ENCODE measurements at regions not wholly inside any gene's neighbourhood (a gene's known extent, or its start where the extent isn't known, plus 50 kb on each side); places are given as distances from the start of the nearest gene placed in this dataset.

DNA sequence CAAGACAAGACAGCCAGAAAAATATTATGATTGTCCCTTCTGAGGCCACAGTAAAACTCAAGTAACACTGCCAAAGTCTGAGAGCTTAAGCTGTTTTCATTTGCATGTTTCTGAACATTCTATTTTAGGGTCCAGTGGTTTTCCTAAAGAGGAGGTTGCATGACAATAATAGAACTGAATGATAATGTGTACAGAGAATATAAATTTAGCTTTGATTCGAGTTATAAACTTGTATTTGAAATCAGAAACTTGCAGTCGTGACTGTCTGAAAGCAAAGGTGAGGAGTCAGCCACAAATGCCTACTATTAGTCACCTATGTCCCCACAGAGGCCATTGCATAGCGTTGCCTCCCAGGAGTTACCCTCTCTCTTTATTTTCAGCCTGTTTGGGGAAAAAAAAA, 363.1 kb upstream of the ADGRL2 start:
- H3K36me3 ChIP-seq (ENCODE audit: control insufficient read depth in 4 of 4, insufficient read depth in 3 of 4, low read depth in 1 of 4, low read length in 3 of 4), result no peaks in the 10 kb centered on the region
- no peak for DNase-seq (ENCODE audit: low spot score)
- H3K27me3 ChIP-seq (ENCODE audit: control insufficient read depth in 4 of 4, insufficient read depth in 4 of 4, low read length in 3 of 4), result no peaks in the 10 kb centered on the region
- 49% methylated on average over 3 of the region's 3 CpGs for WGBS
- no peak overlapping the region for H3K4me3 ChIP-seq (ENCODE audit: low read depth in 1 of 3, low read length in 3 of 3)
- peaks cover 0 to 4% (median 0%) of the 10 kb centered on the region in 4 donors for H3K9me3 ChIP-seq (ENCODE audit: control insufficient read depth in 4 of 4, low read length in 3 of 4)
- H3K4me1 ChIP-seq (ENCODE audit: control insufficient read depth in 4 of 4, insufficient read depth in 4 of 4, low read length in 3 of 4), result no peaks in the 10 kb centered on the region
- TF ChIP-seq GABPA (IDR thresholded peaks at IDR 0.05 in 1 of 2, conservative IDR thresholded peaks at IDR 0.05 in 1 of 2), result no peak
- TF ChIP-seq, protein P1, sequence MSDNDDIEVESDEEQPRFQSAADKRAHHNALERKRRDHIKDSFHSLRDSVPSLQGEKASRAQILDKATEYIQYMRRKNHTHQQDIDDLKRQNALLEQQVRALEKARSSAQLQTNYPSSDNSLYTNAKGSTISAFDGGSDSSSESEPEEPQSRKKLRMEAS (IDR thresholded peaks at IDR 0.05), result no peak
- no peak for TF ChIP-seq RAD21 (IDR thresholded peaks at IDR 0.05)
- TF ChIP-seq HNF4G (IDR thresholded peaks at IDR 0.05), result no peak
- TF ChIP-seq HNF4A (conservative IDR thresholded peaks at IDR 0.05), result no peak
- no peak for TF ChIP-seq RXRA (IDR thresholded peaks at IDR 0.05)
- TF ChIP-seq, protein P2, sequence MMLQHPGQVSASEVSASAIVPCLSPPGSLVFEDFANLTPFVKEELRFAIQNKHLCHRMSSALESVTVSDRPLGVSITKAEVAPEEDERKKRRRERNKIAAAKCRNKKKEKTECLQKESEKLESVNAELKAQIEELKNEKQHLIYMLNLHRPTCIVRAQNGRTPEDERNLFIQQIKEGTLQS (IDR thresholded peaks at IDR 0.05), result no peak
- no peak for TF ChIP-seq SP1 (IDR thresholded peaks at IDR 0.05)
- no peak overlapping the region for H3K9ac ChIP-seq (ENCODE audit: low read depth in 1 of 2, low read length in 2 of 2)
- no peak overlapping the region for H3K27ac ChIP-seq (ENCODE audit: low read depth in 1 of 2, low read length in 2 of 2)

DNA sequence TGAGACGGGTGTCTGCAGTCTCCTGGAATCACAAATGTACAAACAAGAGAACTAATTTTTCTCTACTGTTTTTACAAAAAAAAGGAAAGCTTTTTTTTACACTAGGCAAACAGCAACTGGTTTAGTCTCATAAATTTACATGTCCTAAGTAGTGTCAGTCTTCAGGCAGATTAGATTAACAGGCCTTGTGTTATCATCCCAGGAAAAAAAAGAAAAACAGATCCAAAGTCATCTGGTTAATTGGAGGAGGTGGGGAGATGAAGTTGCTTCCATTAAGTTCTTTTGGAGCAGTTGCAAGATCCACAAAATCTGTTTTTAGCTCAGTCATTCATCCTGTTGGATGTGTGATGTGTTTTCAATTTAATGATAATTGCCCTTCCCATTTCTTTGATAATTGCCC, 363.5 kb upstream of the ADGRL2 start:
- H3K27me3 ChIP-seq (ENCODE audit: control insufficient read depth in 4 of 4, insufficient read depth in 4 of 4, low read length in 3 of 4), result no peaks in the 10 kb centered on the region
- no peak overlapping the region for H3K27ac ChIP-seq (ENCODE audit: low read depth in 1 of 2, low read length in 2 of 2)
- 84% methylated on average over 1 of the region's 1 CpG for WGBS
- TF ChIP-seq HNF4A (conservative IDR thresholded peaks at IDR 0.05), result no peak
- no peak for TF ChIP-seq HNF4G (IDR thresholded peaks at IDR 0.05)
- no peak for TF ChIP-seq NR2F2 (IDR thresholded peaks at IDR 0.05)
- TF ChIP-seq, protein P2 (IDR thresholded peaks at IDR 0.05), result no peak
- no peak for TF ChIP-seq FOXA2 (IDR thresholded peaks at IDR 0.05)
- TF ChIP-seq RXRA (IDR thresholded peaks at IDR 0.05), result no peak
- TF ChIP-seq, protein P3, sequence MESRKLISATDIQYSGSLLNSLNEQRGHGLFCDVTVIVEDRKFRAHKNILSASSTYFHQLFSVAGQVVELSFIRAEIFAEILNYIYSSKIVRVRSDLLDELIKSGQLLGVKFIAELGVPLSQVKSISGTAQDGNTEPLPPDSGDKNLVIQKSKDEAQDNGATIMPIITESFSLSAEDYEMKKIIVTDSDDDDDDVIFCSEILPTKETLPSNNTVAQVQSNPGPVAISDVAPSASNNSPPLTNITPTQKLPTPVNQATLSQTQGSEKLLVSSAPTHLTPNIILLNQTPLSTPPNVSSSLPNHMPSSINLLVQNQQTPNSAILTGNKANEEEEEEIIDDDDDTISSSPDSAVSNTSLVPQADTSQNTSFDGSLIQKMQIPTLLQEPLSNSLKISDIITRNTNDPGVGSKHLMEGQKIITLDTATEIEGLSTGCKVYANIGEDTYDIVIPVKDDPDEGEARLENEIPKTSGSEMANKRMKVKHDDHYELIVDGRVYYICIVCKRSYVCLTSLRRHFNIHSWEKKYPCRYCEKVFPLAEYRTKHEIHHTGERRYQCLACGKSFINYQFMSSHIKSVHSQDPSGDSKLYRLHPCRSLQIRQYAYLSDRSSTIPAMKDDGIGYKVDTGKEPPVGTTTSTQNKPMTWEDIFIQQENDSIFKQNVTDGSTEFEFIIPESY (IDR thresholded peaks at IDR 0.05), result no peak
- TF ChIP-seq EGR1 (IDR thresholded peaks at IDR 0.05; ENCODE audit: low read depth in 2 of 2), result no peak
- TF ChIP-seq, protein P4, sequence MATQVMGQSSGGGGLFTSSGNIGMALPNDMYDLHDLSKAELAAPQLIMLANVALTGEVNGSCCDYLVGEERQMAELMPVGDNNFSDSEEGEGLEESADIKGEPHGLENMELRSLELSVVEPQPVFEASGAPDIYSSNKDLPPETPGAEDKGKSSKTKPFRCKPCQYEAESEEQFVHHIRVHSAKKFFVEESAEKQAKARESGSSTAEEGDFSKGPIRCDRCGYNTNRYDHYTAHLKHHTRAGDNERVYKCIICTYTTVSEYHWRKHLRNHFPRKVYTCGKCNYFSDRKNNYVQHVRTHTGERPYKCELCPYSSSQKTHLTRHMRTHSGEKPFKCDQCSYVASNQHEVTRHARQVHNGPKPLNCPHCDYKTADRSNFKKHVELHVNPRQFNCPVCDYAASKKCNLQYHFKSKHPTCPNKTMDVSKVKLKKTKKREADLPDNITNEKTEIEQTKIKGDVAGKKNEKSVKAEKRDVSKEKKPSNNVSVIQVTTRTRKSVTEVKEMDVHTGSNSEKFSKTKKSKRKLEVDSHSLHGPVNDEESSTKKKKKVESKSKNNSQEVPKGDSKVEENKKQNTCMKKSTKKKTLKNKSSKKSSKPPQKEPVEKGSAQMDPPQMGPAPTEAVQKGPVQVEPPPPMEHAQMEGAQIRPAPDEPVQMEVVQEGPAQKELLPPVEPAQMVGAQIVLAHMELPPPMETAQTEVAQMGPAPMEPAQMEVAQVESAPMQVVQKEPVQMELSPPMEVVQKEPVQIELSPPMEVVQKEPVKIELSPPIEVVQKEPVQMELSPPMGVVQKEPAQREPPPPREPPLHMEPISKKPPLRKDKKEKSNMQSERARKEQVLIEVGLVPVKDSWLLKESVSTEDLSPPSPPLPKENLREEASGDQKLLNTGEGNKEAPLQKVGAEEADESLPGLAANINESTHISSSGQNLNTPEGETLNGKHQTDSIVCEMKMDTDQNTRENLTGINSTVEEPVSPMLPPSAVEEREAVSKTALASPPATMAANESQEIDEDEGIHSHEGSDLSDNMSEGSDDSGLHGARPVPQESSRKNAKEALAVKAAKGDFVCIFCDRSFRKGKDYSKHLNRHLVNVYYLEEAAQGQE (IDR thresholded peaks at IDR 0.05), result no peak
- no peak for TF ChIP-seq JUND (IDR thresholded peaks at IDR 0.05)
- no peak for TF ChIP-seq YY1 (IDR thresholded peaks at IDR 0.05)
- TF ChIP-seq SP1 (IDR thresholded peaks at IDR 0.05), result no peak
- TF ChIP-seq, protein P5, sequence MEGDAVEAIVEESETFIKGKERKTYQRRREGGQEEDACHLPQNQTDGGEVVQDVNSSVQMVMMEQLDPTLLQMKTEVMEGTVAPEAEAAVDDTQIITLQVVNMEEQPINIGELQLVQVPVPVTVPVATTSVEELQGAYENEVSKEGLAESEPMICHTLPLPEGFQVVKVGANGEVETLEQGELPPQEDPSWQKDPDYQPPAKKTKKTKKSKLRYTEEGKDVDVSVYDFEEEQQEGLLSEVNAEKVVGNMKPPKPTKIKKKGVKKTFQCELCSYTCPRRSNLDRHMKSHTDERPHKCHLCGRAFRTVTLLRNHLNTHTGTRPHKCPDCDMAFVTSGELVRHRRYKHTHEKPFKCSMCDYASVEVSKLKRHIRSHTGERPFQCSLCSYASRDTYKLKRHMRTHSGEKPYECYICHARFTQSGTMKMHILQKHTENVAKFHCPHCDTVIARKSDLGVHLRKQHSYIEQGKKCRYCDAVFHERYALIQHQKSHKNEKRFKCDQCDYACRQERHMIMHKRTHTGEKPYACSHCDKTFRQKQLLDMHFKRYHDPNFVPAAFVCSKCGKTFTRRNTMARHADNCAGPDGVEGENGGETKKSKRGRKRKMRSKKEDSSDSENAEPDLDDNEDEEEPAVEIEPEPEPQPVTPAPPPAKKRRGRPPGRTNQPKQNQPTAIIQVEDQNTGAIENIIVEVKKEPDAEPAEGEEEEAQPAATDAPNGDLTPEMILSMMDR (IDR thresholded peaks at IDR 0.05; ENCODE audit: low read depth, low read length, missing input control), result no peak
- no peak for TF ChIP-seq TAF1 (conservative IDR thresholded peaks at IDR 0.05)
- H3K9me3 ChIP-seq (ENCODE audit: control insufficient read depth in 4 of 4, low read length in 3 of 4), result peaks cover 0 to 4% (median 0%) of the 10 kb centered on the region in 4 donors
- no peaks in the 10 kb centered on the region for H3K36me3 ChIP-seq (ENCODE audit: control insufficient read depth in 4 of 4, insufficient read depth in 3 of 4, low read depth in 1 of 4, low read length in 3 of 4)
- DNase-seq (ENCODE audit: low spot score), result no peak
- no peaks in the 10 kb centered on the region for H3K4me1 ChIP-seq (ENCODE audit: control insufficient read depth in 4 of 4, insufficient read depth in 4 of 4, low read length in 3 of 4)
- no peak overlapping the region for H3K4me3 ChIP-seq (ENCODE audit: low read depth in 1 of 3, low read length in 3 of 3)
- no peak overlapping the region for H3K9ac ChIP-seq (ENCODE audit: low read depth in 1 of 2, low read length in 2 of 2)

Data from liver (tissue), 8 donors.